CD4-positive, alpha-beta T cell treated with Interleukin-15 for 4 hours (primary cell): ENCODE measurements at regions not wholly inside any gene's neighbourhood (a gene's known extent, or its start where the extent isn't known, plus 50 kb on each side); places are given as distances from the start of the nearest gene placed in this dataset.
"Not testable (repeated sequence)": the region's sequence is repeated elsewhere in the genome, so short reads cannot be mapped to it uniquely, and the experiment has no call there.

ENCODE experiments used
- DNase-seq: peaks from one replicate; pipeline ENCODE4 v3.0.0-alpha.2; 2020; ENCODE audit warnings: low spot score

DNA sequence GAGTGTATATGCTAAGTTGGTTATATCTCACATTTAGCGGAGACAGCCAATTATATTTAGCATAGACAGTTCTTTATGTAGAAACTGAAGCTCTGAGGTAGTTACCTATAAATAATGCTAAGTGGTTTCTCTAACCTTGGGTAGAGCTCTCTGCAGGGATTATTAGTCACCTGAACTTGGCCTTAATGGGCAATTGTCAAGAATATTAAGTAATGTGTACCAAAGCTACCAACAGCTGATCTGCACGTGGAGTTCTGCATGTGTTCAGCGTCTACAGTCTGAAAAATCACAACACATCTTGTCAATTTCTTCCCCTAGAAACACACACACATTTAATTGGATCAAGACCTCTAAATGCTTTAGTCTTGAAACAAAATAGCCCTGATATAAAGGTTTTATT lies 740.6 kb upstream of the FAM241A start:
- DNase-seq, result no peak

DNA sequence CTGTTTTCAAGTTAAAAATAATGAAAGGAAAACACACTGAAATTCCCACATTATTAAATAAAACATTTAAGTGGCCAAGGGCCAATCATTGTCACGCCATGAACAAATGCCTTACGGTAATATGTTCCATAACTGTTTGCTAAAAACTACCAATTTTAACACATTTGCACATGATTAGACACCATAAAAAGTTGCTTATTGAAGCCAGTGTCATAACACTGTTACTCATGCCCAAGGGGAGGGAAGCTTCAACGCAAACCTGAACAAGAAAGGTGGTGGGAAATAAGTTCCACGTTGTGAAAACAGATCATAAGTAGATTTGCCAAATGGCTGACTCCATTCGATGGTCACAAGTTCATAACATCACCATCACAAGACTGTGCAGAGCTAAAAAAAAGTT lies 739.3 kb upstream of the FAM241A start:
- no peak for DNase-seq

DNA sequence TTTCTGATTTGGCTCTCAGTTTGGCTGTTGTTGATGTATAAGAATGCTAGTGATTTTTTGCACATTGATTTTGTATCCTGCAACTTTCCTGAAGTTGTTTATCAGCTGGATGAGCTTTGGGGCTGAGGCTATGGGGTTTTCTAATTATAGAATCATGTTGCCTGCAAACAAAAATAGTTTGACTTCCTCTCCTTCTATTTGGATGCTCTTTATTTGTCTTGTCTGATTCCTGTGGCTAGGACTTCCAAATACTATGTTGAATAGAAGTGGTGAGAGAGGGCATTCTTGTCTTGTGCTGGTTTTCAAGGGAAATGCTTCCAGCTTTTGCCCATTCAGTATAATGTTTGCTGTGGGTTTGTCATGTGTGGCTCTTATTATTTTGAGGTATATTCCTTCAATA lies 734.7 kb upstream of the FAM241A start:
- DNase-seq, result no peak

DNA sequence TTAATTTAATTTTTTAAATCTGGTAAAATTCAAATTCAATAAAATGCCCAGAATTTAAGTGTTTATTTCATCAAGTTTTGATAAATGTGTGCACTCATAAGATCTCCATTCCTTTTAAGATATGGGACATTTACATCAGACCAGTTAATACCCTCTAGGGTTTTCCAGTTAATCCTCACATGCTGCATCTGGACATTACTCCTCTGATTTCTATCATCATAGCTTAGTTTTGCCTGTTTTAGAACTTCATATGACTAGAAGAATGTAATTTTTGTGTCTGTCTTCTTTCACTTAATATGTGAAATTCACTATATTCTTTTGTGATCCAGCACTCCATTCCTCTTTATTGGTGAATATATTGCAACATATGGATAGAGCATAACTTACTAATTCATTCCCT lies 727.7 kb upstream of the FAM241A start:
- DNase-seq, result no peak

DNA sequence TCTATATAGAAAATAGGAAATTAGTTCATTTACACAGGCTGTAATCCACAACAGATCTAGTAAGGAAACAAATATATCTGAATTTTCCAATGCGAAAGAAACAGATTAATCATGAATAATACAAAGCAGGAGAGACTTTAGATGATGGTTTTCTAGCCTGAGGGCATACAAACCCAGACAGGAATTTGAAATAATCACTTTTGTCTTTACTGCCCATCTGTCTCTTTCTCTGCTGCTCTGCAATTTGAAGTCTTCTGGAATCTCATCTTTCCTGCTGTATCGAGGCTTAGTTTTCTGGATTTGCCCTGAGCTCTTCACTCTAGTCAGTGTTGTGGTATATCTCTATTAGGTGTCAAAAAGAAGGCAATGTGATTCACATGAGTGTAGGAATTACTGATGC lies 711.8 kb upstream of the FAM241A start:
- DNase-seq, result no peak

DNA sequence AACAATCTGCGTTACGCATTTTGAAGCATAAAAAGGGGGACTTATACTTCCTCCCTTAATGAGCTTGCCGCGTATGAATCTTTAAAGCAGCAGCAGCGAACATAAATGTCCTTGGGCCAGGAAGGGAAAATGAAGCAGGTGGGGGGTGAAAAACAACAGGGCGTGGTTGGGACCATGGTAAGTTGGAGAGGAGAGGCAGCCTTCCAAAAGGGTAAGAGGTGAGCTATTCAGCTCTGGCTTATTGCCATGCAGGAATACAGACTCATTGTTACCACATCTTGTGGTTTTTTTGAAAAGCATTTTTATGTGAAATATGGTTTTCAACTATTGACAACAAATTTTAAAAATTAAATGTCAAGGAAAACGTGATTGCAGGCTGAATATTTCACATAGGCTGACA lies 710.7 kb upstream of the FAM241A start:
- DNase-seq, result no peak

DNA sequence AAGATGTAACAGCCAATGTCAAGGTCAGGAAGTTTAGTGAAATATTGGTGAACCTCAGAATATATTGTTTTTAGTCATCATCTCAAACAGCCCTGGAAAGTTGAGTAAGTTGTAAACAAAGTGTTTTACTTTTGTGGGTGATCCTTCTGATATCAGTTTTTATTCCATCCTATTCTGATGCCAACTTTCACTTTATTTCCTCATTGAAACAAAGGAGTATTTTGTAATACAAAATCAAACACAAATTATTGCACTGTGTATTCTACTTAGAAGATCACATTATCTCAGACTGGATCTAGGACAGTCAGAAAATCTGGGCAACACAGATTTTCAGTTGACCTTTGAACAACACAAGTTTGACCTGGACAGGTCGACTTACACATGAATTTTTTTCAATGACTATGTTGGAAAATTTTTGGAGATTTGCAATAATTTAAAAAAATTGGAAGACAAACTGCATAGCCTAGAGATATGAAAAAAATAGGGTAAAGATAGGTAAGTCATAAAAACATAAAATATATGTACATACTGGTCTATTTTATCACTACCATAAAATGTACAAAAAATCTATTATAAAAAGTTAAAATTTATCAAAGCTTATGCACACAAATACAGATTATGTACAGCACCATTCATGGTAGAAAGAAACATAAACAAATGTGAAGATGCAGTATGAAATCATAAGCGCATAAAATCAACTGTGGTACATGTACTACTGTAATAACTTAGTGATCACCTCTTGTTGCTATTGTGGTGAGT lies 709.1 kb upstream of the FAM241A start:
- no peak for DNase-seq

DNA sequence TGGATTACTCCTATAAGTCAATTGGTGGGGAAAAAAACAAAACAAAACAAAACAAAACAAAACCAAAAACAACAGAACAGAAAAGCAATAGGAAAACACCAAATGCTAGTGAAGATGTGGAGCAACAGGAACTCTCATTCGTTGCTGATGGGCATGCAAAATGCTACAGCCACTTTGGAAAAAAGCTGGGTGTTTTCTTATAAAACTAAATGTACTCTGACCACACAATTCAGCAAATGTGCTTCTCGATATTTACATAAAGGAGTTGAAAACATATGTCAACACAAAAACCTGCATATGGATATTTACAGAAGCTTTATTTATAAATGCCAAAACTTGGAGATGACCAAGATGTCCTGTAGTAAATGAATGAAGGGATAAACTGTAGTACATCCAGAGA lies 703.6 kb upstream of the FAM241A start:
- no peak for DNase-seq

DNA sequence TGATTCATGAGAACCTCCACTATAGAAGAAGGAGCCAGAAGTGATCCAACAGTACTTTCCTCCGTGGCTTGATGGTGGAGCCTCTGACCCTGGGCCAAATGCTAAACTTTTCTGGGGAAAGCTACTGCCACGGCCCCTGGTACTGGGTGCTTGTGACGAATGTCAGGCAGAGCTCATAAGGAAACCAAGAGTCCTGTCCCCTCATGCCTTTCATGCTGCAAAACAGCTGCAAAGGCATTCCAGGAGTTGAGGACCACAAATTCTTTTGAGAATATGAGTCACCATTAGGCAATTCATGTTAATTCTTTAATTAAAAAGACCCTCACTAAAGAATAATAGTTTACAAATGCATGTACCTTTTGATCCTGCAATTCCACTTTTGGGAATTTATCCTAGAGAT lies 700.4 kb upstream of the FAM241A start:
- DNase-seq, result not testable (repeated sequence)

DNA sequence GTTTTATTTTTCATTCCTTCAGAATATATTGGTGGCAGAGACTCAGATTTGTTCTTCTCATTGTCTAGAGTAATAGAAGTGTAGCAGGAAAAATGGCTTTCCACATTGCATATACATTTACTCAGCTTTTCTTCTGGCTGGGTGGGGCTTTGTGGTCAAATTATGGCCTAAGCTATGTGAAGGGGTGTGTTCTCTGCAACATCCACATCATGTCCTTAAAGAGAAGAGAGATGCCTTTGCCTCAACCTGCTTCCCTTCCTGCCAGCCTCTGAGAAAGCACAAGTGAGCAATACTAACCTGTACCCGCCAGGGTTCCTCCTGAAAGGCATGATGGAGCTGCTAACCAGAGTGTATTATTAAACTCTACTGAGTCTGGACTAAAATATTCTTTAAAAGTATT lies 695.6 kb upstream of the FAM241A start:
- DNase-seq, result no peak

DNA sequence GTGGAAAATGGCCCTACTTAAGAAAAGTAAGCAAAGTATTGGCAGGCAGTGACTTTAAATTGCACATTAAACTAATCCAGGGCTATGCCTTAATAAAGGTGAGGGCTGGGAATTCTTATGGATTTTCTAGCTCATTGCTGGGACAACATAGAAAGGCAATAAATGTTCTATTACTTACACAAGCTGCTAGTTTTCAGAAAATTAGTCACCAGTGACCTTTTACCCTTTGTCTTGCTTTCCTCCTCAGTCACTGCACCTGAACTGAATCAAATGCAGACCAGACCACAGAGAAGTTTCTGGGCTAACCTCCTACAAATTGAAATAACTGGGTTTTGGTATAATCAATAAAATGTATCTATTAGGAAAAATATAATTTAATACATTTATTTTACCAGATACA lies 694.4 kb upstream of the FAM241A start:
- no peak for DNase-seq

DNA sequence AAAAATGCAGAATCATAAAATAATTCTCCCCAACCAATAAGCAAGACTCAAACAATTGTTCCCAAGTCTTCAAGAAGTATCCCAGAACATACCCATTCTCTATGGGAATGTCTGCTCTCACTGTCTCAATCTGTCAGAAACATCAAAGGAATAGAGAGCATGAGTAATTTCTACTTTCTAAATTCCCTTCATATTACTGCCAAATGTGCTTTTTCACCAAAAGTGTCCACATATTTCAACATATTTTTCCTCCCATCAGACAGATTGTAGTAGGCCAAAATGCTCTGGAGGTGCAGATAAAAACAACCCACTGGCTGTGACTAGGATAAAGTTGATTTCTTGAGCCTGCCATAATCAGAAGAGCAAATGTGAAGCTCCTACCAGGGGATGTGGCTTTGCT lies 692.0 kb upstream of the FAM241A start:
- no peak for DNase-seq

DNA sequence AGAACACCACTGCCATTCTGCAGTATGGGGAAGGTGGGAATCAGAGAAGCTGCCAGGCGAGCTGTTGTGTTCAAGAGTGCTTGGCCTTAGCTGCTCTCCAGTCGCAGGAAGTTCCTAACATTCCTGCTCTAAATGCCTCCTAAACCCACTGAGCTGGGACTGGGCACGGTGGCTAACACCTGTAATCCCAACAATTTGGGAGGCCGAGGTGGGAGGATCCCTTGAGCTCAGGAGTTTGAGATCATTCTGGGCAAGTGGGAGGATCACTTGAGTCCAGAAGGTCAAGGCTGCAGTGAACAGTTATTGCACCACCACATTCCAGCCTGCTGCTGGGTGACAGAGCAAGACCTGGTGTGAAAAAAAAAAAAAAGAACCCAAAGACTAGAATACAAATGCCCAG lies 690.3 kb upstream of the FAM241A start:
- DNase-seq, result no peak

DNA sequence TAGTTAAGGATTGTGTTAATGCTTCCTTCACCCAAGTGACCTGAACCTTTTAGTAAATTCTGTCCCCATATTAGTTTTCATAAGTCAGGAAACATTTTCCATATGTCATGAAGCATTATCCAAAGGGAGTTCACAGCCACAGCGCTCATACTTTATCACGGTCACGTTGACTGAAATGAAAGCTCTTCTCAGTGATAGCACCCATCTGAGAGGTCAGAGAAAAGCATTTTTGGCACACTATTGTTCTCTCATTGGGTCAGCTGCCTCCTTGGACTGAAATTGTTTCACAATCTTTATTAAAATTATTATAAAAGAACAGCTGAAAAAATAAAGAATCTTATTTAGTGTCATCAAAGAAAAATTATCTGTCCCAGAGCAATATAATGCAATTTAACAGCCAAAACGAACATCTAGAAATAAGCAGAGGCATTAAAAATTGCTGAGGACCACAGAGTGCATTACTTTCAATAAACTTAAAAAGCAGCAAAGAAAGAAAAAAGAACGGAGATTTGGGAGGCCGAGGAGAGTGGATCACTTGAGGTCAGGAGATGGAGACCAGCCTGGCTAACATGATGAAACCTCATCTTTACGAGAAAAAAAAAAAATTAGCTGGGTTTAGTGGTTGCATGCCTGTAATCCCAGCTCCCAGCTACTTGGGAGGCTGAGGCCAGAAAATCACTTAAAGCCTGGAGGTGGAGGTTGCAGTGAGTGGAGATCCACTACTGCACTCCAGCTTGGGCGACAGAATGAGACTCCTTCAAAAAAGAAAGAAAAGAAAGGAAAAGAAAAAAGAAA lies 680.8 kb upstream of the FAM241A start:
- no peak for DNase-seq

DNA sequence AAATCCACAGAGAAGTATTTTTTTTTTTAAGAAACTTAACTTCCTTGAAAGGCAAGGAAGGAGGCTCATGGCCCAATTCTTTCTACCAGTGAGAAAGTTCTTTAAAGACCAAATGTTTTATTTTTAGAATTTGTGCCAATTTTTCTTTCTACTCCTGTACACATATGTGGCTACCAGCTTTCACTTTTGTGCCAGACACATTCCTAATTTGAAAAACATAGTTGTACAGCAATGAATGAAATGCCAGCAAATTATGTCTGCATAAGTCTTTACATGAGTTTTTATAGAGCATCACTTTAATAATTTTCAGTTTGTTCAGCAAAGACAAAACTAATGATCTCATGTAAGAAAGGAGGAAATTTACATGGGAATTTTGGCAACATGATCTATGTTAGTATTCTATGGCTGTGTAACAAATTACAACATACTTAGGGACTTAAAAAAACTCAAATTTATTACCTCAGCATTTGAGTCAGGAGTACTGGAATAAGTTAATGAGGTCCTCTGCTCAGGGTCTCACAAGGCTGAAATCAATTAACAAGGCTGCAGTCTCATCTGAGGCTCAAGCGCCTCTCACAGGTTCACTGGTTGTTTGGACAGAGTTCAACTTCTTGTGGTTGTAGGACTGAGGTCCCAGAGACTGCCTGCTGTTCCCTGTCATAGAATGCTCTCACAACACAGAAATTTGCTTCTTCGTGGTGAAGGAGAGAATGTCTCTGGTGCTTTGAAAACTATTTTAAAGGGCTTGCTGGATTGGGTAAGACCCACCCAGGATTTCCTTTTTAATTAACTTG lies 678.2 kb upstream of the FAM241A start:
- no peak for DNase-seq

DNA sequence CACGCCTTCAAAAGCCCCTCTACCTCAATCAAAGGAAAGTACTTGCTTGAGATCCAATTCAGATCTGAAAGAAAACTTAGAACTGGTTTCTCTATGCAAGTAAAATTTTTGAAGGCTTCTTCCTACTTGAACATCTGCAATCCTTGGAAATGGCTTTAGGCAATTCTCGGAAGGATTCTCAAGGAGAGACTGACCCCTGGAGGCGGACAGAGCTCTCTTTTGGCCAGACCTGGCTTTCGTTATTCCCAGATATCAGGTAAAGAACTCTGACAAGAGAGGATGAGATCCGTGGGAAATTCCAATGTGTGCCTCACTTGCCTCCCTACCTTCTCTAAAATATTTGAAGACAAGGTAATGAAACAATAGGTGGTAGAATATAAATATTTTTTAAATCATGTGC lies 670.3 kb upstream of the FAM241A start:
- DNase-seq, result no peak

DNA sequence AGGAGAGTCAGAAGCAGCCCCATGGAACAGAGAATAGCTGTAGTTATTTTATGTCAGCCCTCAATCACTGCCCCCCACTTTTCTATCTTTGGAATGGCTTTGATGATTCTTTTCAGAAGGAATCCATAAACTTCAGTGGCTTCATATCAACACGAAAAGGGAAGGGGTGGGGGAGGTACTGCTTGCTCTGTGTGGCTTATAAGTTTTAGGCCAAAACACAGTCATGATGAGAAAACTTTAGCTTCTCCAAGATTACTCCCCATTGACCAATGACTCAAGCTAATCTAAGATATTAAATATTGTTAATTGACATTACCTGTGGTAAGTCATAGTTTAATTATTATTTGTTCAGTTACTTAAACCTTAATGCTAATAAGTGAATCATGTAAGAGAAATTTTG lies 669.6 kb upstream of the FAM241A start:
- no peak for DNase-seq

DNA sequence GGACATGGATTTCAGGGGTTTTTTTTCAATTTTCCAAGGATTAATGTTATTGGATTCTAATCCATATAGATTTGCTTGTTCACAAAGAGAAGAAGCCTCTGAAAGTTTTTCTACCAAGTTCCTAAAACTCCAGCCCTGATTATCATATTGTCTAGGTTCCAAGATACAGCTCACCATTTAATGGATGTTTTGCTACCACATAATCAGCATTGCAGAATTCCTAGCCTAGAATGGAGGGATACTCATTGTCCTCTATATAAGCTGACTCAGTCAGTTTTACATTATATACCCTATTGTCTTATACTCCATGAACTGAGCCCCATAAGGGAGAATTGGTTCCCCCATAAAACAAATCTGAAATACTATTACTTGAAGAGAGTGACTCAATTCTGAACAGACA lies 664.7 kb upstream of the FAM241A start:
- no peak for DNase-seq

DNA sequence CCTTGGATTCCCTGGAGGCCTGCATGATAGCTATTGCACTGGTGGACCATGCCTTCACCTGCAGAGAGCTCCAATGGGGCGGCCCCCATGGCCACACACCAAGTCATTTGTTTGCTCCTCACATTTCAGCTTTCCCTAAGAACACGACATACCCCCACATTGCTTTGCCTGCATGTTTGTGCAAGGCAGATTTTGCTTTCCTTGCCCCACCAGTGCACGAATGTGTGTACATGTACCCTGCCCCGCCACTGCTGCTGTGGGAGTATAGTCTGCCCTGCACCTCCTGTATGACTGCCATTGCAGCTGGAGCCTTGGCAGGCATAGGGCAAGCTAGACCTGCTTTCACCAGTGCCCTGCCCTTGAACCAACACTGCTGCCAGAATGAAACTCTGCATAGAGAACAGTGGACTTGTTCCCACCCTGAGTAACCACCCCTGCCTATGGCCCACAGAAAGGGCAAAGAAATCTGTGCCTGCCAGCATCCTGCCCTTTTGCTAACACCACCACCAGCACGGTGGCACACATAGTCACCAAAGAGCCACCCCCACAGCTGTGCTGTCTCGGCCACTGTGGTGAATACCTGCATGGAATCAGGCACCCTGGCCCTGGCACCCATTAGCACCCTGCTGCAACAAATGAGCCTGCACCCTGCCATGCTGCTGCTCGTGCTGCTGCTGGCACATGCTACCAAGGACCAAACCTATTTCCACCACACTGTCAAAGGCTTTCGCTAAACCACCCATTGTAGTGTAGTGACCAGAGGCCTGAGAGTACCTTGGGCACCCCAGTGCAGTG lies 661.7 kb upstream of the FAM241A start:
- DNase-seq, result no peak

DNA sequence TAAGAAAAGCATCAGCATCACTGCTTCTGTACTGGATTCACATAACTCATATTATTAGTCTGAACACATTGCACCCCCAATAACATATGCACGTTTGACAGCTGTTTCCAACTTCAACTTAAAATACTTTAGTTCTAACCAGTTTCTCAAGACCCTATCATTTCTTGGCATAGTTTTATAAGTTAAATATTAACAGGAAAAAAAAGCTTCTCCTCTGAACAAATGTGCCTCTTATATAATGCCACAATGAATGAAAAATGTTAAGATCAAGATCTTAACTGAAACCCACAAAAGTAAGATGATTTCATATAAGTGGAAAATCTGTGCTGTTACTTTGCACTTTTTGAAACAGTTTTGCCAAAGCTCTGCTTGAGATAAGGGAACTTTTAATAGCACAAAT lies 652.8 kb upstream of the FAM241A start:
- no peak for DNase-seq

DNA sequence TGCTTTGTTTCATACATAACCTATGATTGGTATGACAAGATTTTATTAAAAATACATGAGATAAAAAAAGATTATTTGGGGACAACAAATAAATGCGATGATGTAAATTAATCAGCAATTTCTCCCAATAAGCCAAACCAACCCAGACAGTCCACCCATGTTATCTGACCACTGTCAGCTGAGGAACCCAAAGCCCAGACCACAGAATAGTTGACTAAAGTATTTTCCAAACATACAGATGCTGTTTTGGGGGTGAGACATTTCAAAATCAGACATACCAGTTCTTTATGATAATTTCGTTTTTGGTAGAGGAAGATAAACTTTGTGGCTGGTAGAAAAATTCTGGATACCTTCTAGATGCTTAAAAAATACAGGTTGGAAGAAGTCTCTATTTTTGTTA lies 650.8 kb upstream of the FAM241A start:
- no peak for DNase-seq

DNA sequence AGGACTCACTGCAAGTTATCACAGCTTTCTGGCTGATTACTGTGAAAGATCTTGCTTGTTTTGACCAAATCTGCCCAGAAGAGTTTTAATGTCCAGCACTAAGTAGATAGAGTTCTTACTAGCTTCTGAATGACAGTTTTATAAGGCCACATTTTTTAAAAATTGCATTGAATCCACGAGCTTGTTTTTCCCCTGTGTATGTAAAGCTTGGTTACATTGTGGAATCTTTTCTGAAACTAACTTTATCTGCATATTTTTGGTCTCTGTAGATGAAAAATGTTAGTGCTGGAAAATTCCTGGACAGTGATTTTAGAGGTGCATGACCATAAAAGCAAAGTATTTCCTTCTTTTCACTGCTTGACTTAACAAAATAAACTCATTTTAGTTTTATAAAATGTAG lies 650.3 kb upstream of the FAM241A start:
- no peak for DNase-seq
